ENCODE measurements at regions not wholly inside any gene's neighbourhood (a gene's known extent, or its start where the extent isn't known, plus 50 kb on each side); places are given as distances from the start of the nearest gene placed in this dataset.

GRCh38 chr14:84025106-84026012, 1504.6 kb upstream of the FLRT2 start:
- TF ChIP-seq CTCF (IDR thresholded peaks at IDR 0.05) (no peak), NR2C2 (CRISPR knock-in tag; IDR thresholded peaks at IDR 0.05) (no peak)

Measured in WTC11 (cell line).